ENCODE measurements at regions not wholly inside any gene's neighbourhood (a gene's known extent, or its start where the extent isn't known, plus 50 kb on each side); places are given as distances from the start of the nearest gene placed in this dataset.

GRCh38 chr5:130488252-130488651, 584.0 kb downstream of the CHSY3 start:
- no peak for TF ChIP-seq YY1 (IDR thresholded peaks at IDR 0.05; ENCODE audit: insufficient read depth, insufficient read length)
- no peak for TF ChIP-seq SUZ12 (IDR thresholded peaks at IDR 0.05; ENCODE audit: extremely low read depth, insufficient read depth, insufficient read length)

Measured in NT2/D1 (cell line).